Ovary (tissue), 3 donors: ENCODE measurements at regions not wholly inside any gene's neighbourhood (a gene's known extent, or its start where the extent isn't known, plus 50 kb on each side); places are given as distances from the start of the nearest gene placed in this dataset.

Experiments
- CTCF ChIP-seq, 3 donors: fragments of 450-650 bp in 2 of 3; fragments of 200-600 bp in 1 of 3; IDR thresholded peaks; one replicate each; pipeline versions ENCODE4 v1.5.1 to v1.8.0; 2016 to 2022; ENCODE audit warnings: antibody characterized with exemption in 3 of 3, mild to moderate bottlenecking in 1 of 3
- POLR2A ChIP-seq: fragments of 450-650 bp; IDR thresholded peaks from one replicate; pipeline ENCODE4 v1.6.1; 2017; ENCODE audit warnings: antibody characterized with exemption, mild to moderate bottlenecking, moderate library complexity
- donor health status: DM: no; HTN: no; CAD: no.

- no peak for TF ChIP-seq POLR2A
- TF ChIP-seq CTCF (IDR thresholded peaks at IDR 0.05) = no peak
These were observed 793.7 kb downstream of the BRINP1 start for GRCh38 chr9:118575341-118576070.
